Dendritic cell treated with granulocyte-macrophage colony-stimulating factor and Interleukin-4, amounts not matched to agents 40 ng/mL and 50 ng/mL, for 4 days (primary cell): ENCODE measurements at regions not wholly inside any gene's neighbourhood (a gene's known extent, or its start where the extent isn't known, plus 50 kb on each side); places are given as distances from the start of the nearest gene placed in this dataset.

Experiments used
- H3K27ac Mint-ChIP-seq: one replicate; pipeline ENCODE4 v1.8.0; 2022; ENCODE audit warnings: mild to moderate bottlenecking, mixed read lengths
- H3K27me3 Mint-ChIP-seq: one replicate; pipeline ENCODE4 v1.8.0; 2022; ENCODE audit warnings: mild to moderate bottlenecking, mixed read lengths
- H3K36me3 Mint-ChIP-seq: one replicate; pipeline ENCODE4 v1.8.0; 2022; ENCODE audit warnings: low read depth, mixed read lengths
- H3K4me1 Mint-ChIP-seq: one replicate; pipeline ENCODE4 v1.8.0; 2022; ENCODE audit warnings: low read depth, mixed read lengths
- H3K4me3 Mint-ChIP-seq: one replicate; pipeline ENCODE4 v1.8.0; 2022; ENCODE audit warnings: mild to moderate bottlenecking, moderate library complexity, mixed read lengths
- H3K9me3 Mint-ChIP-seq: one replicate; pipeline ENCODE4 v1.8.0; 2022; ENCODE audit warnings: mixed read lengths
- intact Hi-C: fragments of 100-400 bp; cut with micrococcal nuclease; formaldehyde crosslinking; loops from one replicate; pipeline ENCODE4 v1.15.0; 2022

DNA sequence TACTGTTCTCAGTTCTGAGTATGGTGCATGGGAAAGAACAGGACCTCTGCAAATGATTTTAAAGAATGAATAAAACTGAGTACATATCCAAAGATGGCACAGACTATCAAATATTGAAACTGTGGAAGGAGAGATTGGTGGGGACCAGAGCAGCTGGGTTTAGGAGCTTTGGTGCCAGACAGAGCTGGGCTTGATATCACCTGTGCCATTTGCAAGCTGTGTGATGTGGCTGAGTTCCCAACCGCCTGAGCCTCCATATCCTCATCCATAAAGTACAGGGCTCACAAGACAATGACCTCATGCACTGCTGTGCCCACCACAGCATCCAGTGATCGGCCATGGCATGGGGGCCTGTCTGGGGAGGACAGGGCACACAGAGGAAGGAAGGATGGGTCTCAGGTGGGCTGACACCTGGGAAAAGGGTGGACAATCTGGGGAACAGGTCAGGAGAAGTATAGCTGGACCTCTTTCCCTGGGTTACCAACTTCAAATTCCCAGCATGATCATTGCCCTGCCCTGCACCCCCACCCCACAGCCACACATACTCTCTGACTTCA lies 83.9 kb upstream of the RAB6C start:
- Mint-ChIP-seq H3K4me1 (no peaks in the 10 kb centered on the region), H3K36me3 (no peaks in the 10 kb centered on the region), H3K27me3 (peaks cover 6% of the 10 kb centered on the region)

DNA sequence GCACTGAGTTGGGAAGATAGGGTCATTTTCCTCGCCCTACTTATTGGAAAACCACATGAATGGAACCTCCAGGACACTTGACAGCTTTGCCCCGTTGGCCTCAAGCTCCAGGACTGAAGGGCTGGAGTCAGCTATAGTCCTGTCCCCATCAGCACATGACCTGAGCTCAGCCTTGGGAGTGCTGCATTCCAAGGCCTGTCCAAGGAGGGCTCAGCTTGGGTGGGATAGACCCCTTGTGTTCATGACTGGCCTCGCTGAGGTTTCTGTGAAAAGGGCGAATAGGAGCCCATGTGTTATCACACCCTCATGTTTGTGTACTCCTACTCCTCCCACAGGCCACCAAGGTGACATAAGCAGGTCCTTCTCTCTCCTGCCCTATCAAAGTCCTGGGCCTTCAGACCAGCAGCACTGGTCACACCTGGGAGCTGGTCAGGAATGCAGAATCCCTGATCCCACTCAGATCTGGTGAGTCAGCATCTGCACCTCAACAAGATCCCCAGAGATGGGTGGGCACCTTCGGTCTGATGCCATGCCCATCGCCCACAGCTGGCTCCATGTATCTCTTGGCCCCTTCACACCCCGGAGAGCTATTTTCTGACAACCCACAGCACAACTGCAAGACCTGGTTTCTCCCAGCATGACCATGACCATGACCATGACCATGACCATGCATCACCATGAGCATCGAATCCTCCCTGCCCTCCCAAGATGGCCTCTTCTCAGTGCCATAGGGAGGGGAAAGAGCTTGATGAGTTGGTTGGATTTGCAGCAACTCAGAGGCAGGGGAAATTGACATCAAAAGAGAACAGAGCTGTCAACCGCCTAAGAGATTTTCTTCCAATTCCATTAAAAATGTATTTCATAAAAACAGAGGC lies 83.0 kb upstream of the RAB6C start:
- H3K36me3 Mint-ChIP-seq: no peaks in the 10 kb centered on the region
- H3K27me3 Mint-ChIP-seq: peaks cover 3% of the 10 kb centered on the region
- H3K4me1 Mint-ChIP-seq: no peaks in the 10 kb centered on the region
- H3K9me3 Mint-ChIP-seq: no peaks in the 10 kb centered on the region
- no peak overlapping the region for H3K27ac Mint-ChIP-seq
- intact Hi-C loops: no loop called here
- no peak overlapping the region for H3K4me3 Mint-ChIP-seq

More for the DNA sequence above, 83.9 kb upstream of the RAB6C start:
- no peak overlapping the region for H3K27ac Mint-ChIP-seq
- intact Hi-C loops: no loop called here
- no peak overlapping the region for H3K4me3 Mint-ChIP-seq
- H3K9me3 Mint-ChIP-seq: no peaks in the 10 kb centered on the region

- Mint-ChIP-seq H3K27ac (no peak overlapping the region), H3K27me3 (peaks cover 3% of the 10 kb centered on the region), H3K36me3 (no peaks in the 10 kb centered on the region), H3K9me3 (no peaks in the 10 kb centered on the region), H3K4me1 (no peaks in the 10 kb centered on the region), H3K4me3 (no peak overlapping the region)
- intact Hi-C loops: no loop called here
Observed at GRCh38 chr2:129901754-129902415, 77.6 kb upstream of the RAB6C start.

GRCh38 chr2:129902731-129903585 lies 76.5 kb upstream of the RAB6C start:
- Mint-ChIP-seq H3K4me1 (no peaks in the 10 kb centered on the region), H3K9me3 (no peaks in the 10 kb centered on the region), H3K27me3 (peaks cover 3% of the 10 kb centered on the region), H3K27ac (no peak overlapping the region), H3K4me3 (no peak overlapping the region), H3K36me3 (no peaks in the 10 kb centered on the region)
- intact Hi-C loops: no loop called here

GRCh38 chr2:129903586-129904425 lies 75.7 kb upstream of the RAB6C start:
- no peaks in the 10 kb centered on the region for H3K36me3 Mint-ChIP-seq
- intact Hi-C loops: no loop called here
- H3K4me1 Mint-ChIP-seq: no peaks in the 10 kb centered on the region
- no peaks in the 10 kb centered on the region for H3K9me3 Mint-ChIP-seq
- no peak overlapping the region for H3K4me3 Mint-ChIP-seq
- H3K27me3 Mint-ChIP-seq: peaks cover 3% of the 10 kb centered on the region
- no peak overlapping the region for H3K27ac Mint-ChIP-seq

DNA sequence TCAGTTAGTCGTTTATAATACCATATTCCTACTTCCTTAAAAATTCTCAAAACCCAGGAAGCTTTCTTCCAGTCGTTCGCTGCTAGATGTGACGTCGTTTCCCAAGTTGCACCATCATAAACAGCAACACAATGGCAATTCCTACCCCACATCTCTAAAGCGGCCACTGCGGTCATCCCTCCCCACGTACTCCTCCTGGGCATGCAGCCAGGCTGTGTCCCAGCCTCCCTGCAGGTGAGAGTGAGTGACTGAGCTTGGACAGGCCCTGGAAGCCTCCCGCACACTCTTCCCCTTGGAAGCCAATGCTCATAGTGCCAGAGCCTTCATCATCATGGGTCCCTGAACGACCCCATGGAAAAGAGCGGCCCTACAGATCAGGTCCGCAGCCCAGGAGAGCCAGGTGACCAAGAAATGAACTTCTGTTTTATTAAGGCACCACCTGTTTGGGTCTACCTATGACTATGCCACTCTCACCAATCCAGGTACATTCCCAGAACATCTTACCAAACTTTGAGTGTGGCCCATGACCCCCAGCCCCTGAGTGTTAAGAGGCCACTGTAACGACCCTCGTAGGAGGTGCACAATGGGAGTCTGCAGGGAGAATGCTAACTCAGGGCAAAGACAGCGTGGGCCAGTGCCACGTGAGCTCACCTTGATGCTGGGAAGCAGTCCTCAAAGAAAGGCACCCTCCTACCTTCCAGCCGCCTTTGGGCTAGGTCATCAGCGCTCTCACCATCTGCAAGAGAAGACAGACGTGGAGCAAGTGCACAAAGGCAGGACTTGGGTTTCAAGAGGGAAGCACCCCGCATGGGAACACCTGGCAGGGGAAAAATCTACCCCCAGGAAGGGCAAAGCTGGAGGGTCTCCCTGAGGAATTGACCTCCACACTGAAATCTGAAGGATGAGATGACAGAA lies 74.7 kb upstream of the RAB6C start:
- no peaks in the 10 kb centered on the region for H3K4me1 Mint-ChIP-seq
- H3K27me3 Mint-ChIP-seq: no peaks in the 10 kb centered on the region
- intact Hi-C loops: no loop called here
- H3K4me3 Mint-ChIP-seq: no peak overlapping the region
- H3K27ac Mint-ChIP-seq: no peak overlapping the region
- no peaks in the 10 kb centered on the region for H3K36me3 Mint-ChIP-seq
- no peaks in the 10 kb centered on the region for H3K9me3 Mint-ChIP-seq

GRCh38 chr2:129905664-129906081 lies 73.8 kb upstream of the RAB6C start:
- Mint-ChIP-seq H3K36me3 (no peaks in the 10 kb centered on the region), H3K27me3 (no peaks in the 10 kb centered on the region), H3K27ac (no peak overlapping the region), H3K4me3 (no peak overlapping the region), H3K4me1 (no peaks in the 10 kb centered on the region), H3K9me3 (no peaks in the 10 kb centered on the region)
- intact Hi-C loops: no loop called here

GRCh38 chr2:129906139-129906860 lies 73.2 kb upstream of the RAB6C start:
- Mint-ChIP-seq H3K4me3 (no peak overlapping the region), H3K36me3 (no peaks in the 10 kb centered on the region), H3K4me1 (no peaks in the 10 kb centered on the region), H3K27me3 (no peaks in the 10 kb centered on the region), H3K27ac (no peak overlapping the region), H3K9me3 (no peaks in the 10 kb centered on the region)
- intact Hi-C loops: no loop called here

- Mint-ChIP-seq H3K27me3 (no peaks in the 10 kb centered on the region), H3K4me1 (no peaks in the 10 kb centered on the region), H3K4me3 (no peak overlapping the region)
Observed at GRCh38 chr2:129906861-129907235, 72.6 kb upstream of the RAB6C start.

GRCh38 chr2:129907256-129907998 lies 72.0 kb upstream of the RAB6C start:
- Mint-ChIP-seq H3K4me1 (no peaks in the 10 kb centered on the region), H3K27me3 (no peaks in the 10 kb centered on the region), H3K9me3 (no peaks in the 10 kb centered on the region), H3K27ac (no peak overlapping the region), H3K4me3 (no peak overlapping the region), H3K36me3 (no peaks in the 10 kb centered on the region)
- intact Hi-C loops: no loop called here

More at GRCh38 chr2:129906861-129907235, 72.6 kb upstream of the RAB6C start:
- Mint-ChIP-seq H3K9me3 (no peaks in the 10 kb centered on the region), H3K27ac (no peak overlapping the region), H3K36me3 (no peaks in the 10 kb centered on the region)
- intact Hi-C loops: no loop called here

DNA sequence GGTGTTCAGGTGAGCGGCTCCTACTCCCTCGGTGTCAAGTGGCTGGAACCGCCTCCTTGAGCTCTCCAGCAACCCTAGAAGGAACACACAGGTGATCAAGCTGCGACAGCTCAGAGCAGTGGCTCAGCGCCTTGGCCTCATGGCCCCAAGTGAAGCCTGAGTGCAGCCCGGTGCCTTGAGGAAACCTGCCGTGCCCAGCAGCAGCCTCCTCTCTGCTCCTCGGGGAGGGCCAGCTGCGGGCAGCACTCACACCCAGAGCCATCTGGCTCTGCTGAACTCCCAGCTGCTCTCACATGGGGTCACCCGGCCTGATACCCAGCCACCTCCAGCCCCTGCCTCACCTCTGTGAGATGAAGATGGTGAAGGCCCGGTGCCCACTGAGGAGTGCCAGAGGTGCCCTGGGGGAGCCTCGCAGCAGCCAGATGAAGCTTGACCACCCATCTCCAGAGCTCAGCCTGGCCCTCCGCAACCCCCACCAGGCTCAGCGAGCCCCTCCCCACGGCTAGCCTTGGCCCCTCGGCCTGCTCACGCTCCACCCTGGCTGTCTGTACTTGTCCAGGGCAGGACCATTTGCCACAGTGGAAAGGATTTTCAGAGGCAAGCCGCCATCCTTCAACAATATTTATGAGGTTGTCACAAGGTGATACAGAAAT lies 70.6 kb upstream of the RAB6C start:
- Mint-ChIP-seq H3K27me3 (no peaks in the 10 kb centered on the region), H3K4me1 (no peaks in the 10 kb centered on the region), H3K9me3 (no peaks in the 10 kb centered on the region), H3K36me3 (no peaks in the 10 kb centered on the region), H3K27ac (no peak overlapping the region), H3K4me3 (no peak overlapping the region)
- intact Hi-C loops: no loop called here
